ENCODE measurements at regions not wholly inside any gene's neighbourhood (a gene's known extent, or its start where the extent isn't known, plus 50 kb on each side); places are given as distances from the start of the nearest gene placed in this dataset.

GRCh38 chr2:2839782-2840531 lies 508.9 kb upstream of the MYT1L start:
- ChIA-PET CTCF (interaction anchor here (1.7 kb wide), 1 partner anchor 463 kb away, joined by 4 read pairs; no protein-coding TSS in a partner anchor), POLR2A (interaction anchor here (0.6 to 1.0 kb wide), 3 partner anchors 136 to 509 kb away, joined by 3 to 4 read pairs (median 3); partner anchors contain the start of gene MYT1L)
- Histone ChIP-seq H2AFZ (ENCODE audit: low read depth) (no peak overlapping the region), H3K36me3 (replicated peaks in 1 of 2; ENCODE audit: control insufficient read depth in 1 of 2, insufficient read depth in 2 of 2, low read length in 1 of 2) (no peaks in the 10 kb centered on the region), H3K9me3 (no peaks in the 10 kb centered on the region), H3K4me3 (ENCODE audit: low read depth in 2 of 2, low read length in 1 of 2) (no peak overlapping the region), H3K9me2 (no peaks in the 10 kb centered on the region), H3K27ac (ENCODE audit: low read depth in 2 of 2, low read length in 1 of 2) (peak overlapping the region in 1 of 2 experiments; percentile 53; a peak in 1 of 4 replicates), H3K4me1 (ENCODE audit: control insufficient read depth in 1 of 2, insufficient read depth in 2 of 2, low read depth in 1 of 2, low read length in 1 of 2) (peaks cover 0 to 26% of the 10 kb centered on the region in 2 experiments; a peak in 1 of 4 replicates), H3K79me2 (ENCODE audit: insufficient read depth) (no peaks in the 10 kb centered on the region), H3K27me3 (ENCODE audit: insufficient read depth) (no peaks in the 10 kb centered on the region), H3K4me2 (no peak overlapping the region), H4K20me1 (ENCODE audit: insufficient read depth) (no peaks in the 10 kb centered on the region), H3K9ac (no peak overlapping the region), H3F3A (replicated peaks; ENCODE audit: insufficient read depth) (no peaks in the 10 kb centered on the region)
- 46% methylated on average over 13 of the region's 13 CpGs for WGBS (ENCODE audit: low lambda C conversion rate)
- no peak for DNase-seq
- TF ChIP-seq MEF2A (IDR thresholded peaks at IDR 0.05; ENCODE audit: borderline replicate concordance, low read depth) = no peak
- no peak for TF ChIP-seq USF1 (IDR thresholded peaks at IDR 0.05; ENCODE audit: borderline replicate concordance, low read depth)
- no peak for TF ChIP-seq PBX3 (IDR thresholded peaks at IDR 0.05)
- TF ChIP-seq SMC3 (IDR thresholded peaks at IDR 0.05; ENCODE audit: low read depth, low read length) = no peak
- TF ChIP-seq USF2 (IDR thresholded peaks at IDR 0.05; ENCODE audit: borderline replicate concordance, low read depth, low read length) = no peak
- no peak for TF ChIP-seq CHD2 (IDR thresholded peaks at IDR 0.05; ENCODE audit: low read length, partially characterized antibody)
- no peak for TF ChIP-seq EP300 (IDR thresholded peaks at IDR 0.05; ENCODE audit: borderline replicate concordance in 1 of 2, low read depth in 1 of 2, low read length in 1 of 2)
- no peak for TF ChIP-seq IRF3 (IDR thresholded peaks at IDR 0.05; ENCODE audit: low read depth, low read length)
- TF ChIP-seq JUND (IDR thresholded peaks at IDR 0.05) = no peak
- no peak for TF ChIP-seq ELF1 (IDR thresholded peaks at IDR 0.05)
- no peak for TF ChIP-seq FOXM1 (IDR thresholded peaks at IDR 0.05; ENCODE audit: low read depth)
- TF ChIP-seq FOXJ3 (CRISPR knock-in tag; IDR thresholded peaks at IDR 0.05) = no peak
- no peak for TF ChIP-seq NRF1 (IDR thresholded peaks at IDR 0.05; ENCODE audit: low read depth, low read length)
- no peak for TF ChIP-seq RAD21 (IDR thresholded peaks at IDR 0.05; ENCODE audit: low read length)
